HCT116 (cell line): ENCODE measurements at regions not wholly inside any gene's neighbourhood (a gene's known extent, or its start where the extent isn't known, plus 50 kb on each side); places are given as distances from the start of the nearest gene placed in this dataset.
"Not testable (repeated sequence)": the region's sequence is repeated elsewhere in the genome, so short reads cannot be mapped to it uniquely, and the experiment has no call there.

Experiments used
- EZH2 ChIP-seq: fragments of 200-600 bp; sonication (generic); IDR thresholded peaks from 2 replicates; pipeline ENCODE4 v1.6.1; 2017; ENCODE audit warnings: antibody characterized with exemption, mixed run types
- TF ChIP-seq, protein P1 (sequence below): IDR thresholded peaks from 2 replicates; pipeline ENCODE4 v1.6.1; 2012; ENCODE audit warnings: low read depth

DNA sequence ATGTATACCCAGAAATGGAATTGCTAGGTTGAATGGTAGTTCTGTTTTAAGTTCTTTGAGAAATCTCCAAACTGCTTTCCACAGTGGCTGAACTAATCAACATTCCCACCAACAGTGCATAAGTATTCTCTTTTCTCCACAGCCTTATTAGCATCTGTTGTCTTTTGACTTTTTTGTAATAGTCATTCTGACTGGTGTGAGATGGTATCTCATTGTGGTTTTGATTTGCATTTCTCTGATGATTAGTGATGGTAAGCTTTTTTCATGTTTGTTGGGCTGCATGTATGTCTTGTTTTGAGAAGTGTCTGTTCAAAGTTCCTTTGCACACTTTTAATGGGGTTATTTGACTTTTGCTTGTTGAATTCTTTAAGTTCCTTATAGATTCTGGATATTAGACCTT lies 52.4 kb upstream of the EHHADH start:
- TF ChIP-seq EZH2: not testable (repeated sequence)
- TF ChIP-seq, protein P1, sequence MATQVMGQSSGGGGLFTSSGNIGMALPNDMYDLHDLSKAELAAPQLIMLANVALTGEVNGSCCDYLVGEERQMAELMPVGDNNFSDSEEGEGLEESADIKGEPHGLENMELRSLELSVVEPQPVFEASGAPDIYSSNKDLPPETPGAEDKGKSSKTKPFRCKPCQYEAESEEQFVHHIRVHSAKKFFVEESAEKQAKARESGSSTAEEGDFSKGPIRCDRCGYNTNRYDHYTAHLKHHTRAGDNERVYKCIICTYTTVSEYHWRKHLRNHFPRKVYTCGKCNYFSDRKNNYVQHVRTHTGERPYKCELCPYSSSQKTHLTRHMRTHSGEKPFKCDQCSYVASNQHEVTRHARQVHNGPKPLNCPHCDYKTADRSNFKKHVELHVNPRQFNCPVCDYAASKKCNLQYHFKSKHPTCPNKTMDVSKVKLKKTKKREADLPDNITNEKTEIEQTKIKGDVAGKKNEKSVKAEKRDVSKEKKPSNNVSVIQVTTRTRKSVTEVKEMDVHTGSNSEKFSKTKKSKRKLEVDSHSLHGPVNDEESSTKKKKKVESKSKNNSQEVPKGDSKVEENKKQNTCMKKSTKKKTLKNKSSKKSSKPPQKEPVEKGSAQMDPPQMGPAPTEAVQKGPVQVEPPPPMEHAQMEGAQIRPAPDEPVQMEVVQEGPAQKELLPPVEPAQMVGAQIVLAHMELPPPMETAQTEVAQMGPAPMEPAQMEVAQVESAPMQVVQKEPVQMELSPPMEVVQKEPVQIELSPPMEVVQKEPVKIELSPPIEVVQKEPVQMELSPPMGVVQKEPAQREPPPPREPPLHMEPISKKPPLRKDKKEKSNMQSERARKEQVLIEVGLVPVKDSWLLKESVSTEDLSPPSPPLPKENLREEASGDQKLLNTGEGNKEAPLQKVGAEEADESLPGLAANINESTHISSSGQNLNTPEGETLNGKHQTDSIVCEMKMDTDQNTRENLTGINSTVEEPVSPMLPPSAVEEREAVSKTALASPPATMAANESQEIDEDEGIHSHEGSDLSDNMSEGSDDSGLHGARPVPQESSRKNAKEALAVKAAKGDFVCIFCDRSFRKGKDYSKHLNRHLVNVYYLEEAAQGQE: not testable (repeated sequence)
